Gastroesophageal sphincter (tissue), 3 donors: ENCODE measurements at regions not wholly inside any gene's neighbourhood (a gene's known extent, or its start where the extent isn't known, plus 50 kb on each side); places are given as distances from the start of the nearest gene placed in this dataset.

Experiments used
- CTCF ChIP-seq, 4 experiments: fragments of 200-600 bp in 2 of 4; fragments of 450-650 bp in 2 of 4; sonication (generic) in 1 of 4; IDR thresholded peaks; one replicate each; pipeline ENCODE4 v1.5.1; 2017 to 2019; ENCODE audit warnings: antibody characterized with exemption in 4 of 4, mild to moderate bottlenecking in 2 of 4, moderate library complexity in 2 of 4
- POLR2A ChIP-seq, 2 donors: fragments of 450-650 bp; IDR thresholded peaks; one replicate each; pipeline ENCODE4 v1.6.1; 2017; ENCODE audit warnings: antibody characterized with exemption in 2 of 2, mild to moderate bottlenecking in 2 of 2, moderate library complexity in 1 of 2
- POLR2AphosphoS5 ChIP-seq: sonication (generic); formaldehyde crosslinking; IDR thresholded peaks from one replicate; pipeline ENCODE4 v1.6.1; 2017; ENCODE audit warnings: antibody characterized with exemption

- TF ChIP-seq CTCF (IDR thresholded peaks at IDR 0.05) (no peak), POLR2AphosphoS5 (no peak), POLR2A (IDR thresholded peaks at IDR 0.05) (no peak)
Measured at GRCh38 chr13:32840989-32841713, 175.1 kb upstream of the KL start.
